ENCODE measurements at regions not wholly inside any gene's neighbourhood (a gene's known extent, or its start where the extent isn't known, plus 50 kb on each side); places are given as distances from the start of the nearest gene placed in this dataset.
A peak's percentile ranks its signal among the peaks of the same experiment; 100 is the strongest.

GRCh38 chr2:191565647-191566198 lies 112.2 kb upstream of the NABP1 start:
- no peak for DNase-seq

- peak; percentile 81 for DNase-seq
Observed at GRCh38 chr2:191566344-191566743, 111.6 kb upstream of the NABP1 start.

GRCh38 chr2:191567206-191567605 lies 110.7 kb upstream of the NABP1 start:
- DNase-seq = no peak

GRCh38 chr2:191569025-191569424 lies 108.9 kb upstream of the NABP1 start:
- DNase-seq = no peak

- peak; percentile 11 for DNase-seq
Observed at GRCh38 chr2:191571163-191571769, 106.7 kb upstream of the NABP1 start.

- DNase-seq = no peak
Observed at GRCh38 chr2:191572319-191572718, 105.6 kb upstream of the NABP1 start.

GRCh38 chr2:191573216-191573615 lies 104.7 kb upstream of the NABP1 start:
- no peak for DNase-seq

GRCh38 chr2:191574232-191574631 lies 103.7 kb upstream of the NABP1 start:
- DNase-seq = no peak

GRCh38 chr2:191577605-191578004 lies 100.3 kb upstream of the NABP1 start:
- DNase-seq = no peak

- DNase-seq = no peak
Observed at GRCh38 chr2:191578031-191578430, 99.9 kb upstream of the NABP1 start.

- no peak for DNase-seq
Observed at GRCh38 chr2:191580581-191580980, 97.4 kb upstream of the NABP1 start.

- no peak for DNase-seq
Observed at GRCh38 chr2:191581003-191581402, 96.9 kb upstream of the NABP1 start.

- DNase-seq = no peak
Observed at GRCh38 chr2:191582355-191582754, 95.6 kb upstream of the NABP1 start.

GRCh38 chr2:191591025-191591424 lies 86.9 kb upstream of the NABP1 start:
- DNase-seq = no peak

- no peak for DNase-seq
Observed at GRCh38 chr2:191593622-191594385, 84.1 kb upstream of the NABP1 start.

- DNase-seq = no peak
Observed at GRCh38 chr2:191597186-191597751, 80.7 kb upstream of the NABP1 start.

GRCh38 chr2:191598296-191598695 lies 79.6 kb upstream of the NABP1 start:
- no peak for DNase-seq

GRCh38 chr2:191601060-191601459 lies 76.9 kb upstream of the NABP1 start:
- no peak for DNase-seq

- no peak for DNase-seq
Observed at GRCh38 chr2:191604154-191604553, 73.8 kb upstream of the NABP1 start.

- DNase-seq = no peak
Observed at GRCh38 chr2:191607096-191607495, 70.8 kb upstream of the NABP1 start.

GRCh38 chr2:191610756-191611155 lies 67.2 kb upstream of the NABP1 start:
- DNase-seq = no peak

- DNase-seq = no peak
Observed at GRCh38 chr2:191611614-191612013, 66.3 kb upstream of the NABP1 start.

- no peak for DNase-seq
Observed at GRCh38 chr2:191612496-191612895, 65.4 kb upstream of the NABP1 start.

GRCh38 chr2:191614759-191615158 lies 63.2 kb upstream of the NABP1 start:
- DNase-seq = no peak

Data from stimulated activated CD4-positive, alpha-beta T cell treated with anti-CD3 and anti-CD28 coated beads, Interleukin-15, amount 100 ng/mL, for 24 hours (primary cell).